ENCODE measurements at regions not wholly inside any gene's neighbourhood (a gene's known extent, or its start where the extent isn't known, plus 50 kb on each side); places are given as distances from the start of the nearest gene placed in this dataset.
"Not testable (repeated sequence)": the region's sequence is repeated elsewhere in the genome, so short reads cannot be mapped to it uniquely, and the experiment has no call there.

- TF ChIP-seq TSHZ2 (CRISPR knock-in tag; IDR thresholded peaks at IDR 0.05) = no peak
- TF ChIP-seq ZFP30 (CRISPR knock-in tag; IDR thresholded peaks at IDR 0.05) = no peak
- TF ChIP-seq, protein P1, sequence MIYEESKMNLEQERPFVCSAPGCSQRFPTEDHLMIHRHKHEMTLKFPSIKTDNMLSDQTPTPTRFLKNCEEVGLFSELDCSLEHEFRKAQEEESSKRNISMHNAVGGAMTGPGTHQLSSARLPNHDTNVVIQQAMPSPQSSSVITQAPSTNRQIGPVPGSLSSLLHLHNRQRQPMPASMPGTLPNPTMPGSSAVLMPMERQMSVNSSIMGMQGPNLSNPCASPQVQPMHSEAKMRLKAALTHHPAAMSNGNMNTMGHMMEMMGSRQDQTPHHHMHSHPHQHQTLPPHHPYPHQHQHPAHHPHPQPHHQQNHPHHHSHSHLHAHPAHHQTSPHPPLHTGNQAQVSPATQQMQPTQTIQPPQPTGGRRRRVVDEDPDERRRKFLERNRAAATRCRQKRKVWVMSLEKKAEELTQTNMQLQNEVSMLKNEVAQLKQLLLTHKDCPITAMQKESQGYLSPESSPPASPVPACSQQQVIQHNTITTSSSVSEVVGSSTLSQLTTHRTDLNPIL (CRISPR knock-in tag; IDR thresholded peaks at IDR 0.05; ENCODE audit: low read depth) = no peak
- no peak for TF ChIP-seq ZNF70 (CRISPR knock-in tag; IDR thresholded peaks at IDR 0.05)
- TF ChIP-seq, protein P2, sequence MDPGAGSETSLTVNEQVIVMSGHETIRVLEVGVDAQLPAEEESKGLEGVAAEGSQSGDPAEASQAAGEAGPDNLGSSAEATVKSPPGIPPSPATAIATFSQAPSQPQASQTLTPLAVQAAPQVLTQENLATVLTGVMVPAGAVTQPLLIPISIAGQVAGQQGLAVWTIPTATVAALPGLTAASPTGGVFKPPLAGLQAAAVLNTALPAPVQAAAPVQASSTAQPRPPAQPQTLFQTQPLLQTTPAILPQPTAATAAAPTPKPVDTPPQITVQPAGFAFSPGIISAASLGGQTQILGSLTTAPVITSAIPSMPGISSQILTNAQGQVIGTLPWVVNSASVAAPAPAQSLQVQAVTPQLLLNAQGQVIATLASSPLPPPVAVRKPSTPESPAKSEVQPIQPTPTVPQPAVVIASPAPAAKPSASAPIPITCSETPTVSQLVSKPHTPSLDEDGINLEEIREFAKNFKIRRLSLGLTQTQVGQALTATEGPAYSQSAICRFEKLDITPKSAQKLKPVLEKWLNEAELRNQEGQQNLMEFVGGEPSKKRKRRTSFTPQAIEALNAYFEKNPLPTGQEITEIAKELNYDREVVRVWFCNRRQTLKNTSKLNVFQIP (CRISPR knock-in tag; IDR thresholded peaks at IDR 0.05; ENCODE audit: borderline replicate concordance, low read depth) = no peak
- no peak for TF ChIP-seq TOX (CRISPR knock-in tag; IDR thresholded peaks at IDR 0.05; ENCODE audit: borderline replicate concordance)
- no peak for TF ChIP-seq ZFP3 (CRISPR knock-in tag; IDR thresholded peaks at IDR 0.05)
- no peak for TF ChIP-seq ZC3H10 (CRISPR knock-in tag; IDR thresholded peaks at IDR 0.05)
- no peak for TF ChIP-seq ARNTL (CRISPR knock-in tag; IDR thresholded peaks at IDR 0.05; ENCODE audit: borderline replicate concordance, low read depth)
- TF ChIP-seq, protein P3, sequence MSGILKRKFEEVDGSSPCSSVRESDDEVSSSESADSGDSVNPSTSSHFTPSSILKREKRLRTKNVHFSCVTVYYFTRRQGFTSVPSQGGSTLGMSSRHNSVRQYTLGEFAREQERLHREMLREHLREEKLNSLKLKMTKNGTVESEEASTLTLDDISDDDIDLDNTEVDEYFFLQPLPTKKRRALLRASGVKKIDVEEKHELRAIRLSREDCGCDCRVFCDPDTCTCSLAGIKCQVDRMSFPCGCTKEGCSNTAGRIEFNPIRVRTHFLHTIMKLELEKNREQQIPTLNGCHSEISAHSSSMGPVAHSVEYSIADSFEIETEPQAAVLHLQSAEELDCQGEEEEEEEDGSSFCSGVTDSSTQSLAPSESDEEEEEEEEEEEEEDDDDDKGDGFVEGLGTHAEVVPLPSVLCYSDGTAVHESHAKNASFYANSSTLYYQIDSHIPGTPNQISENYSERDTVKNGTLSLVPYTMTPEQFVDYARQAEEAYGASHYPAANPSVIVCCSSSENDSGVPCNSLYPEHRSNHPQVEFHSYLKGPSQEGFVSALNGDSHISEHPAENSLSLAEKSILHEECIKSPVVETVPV (CRISPR knock-in tag; IDR thresholded peaks at IDR 0.05) = no peak
- TF ChIP-seq ESRRG (CRISPR knock-in tag; IDR thresholded peaks at IDR 0.05) = no peak
- TF ChIP-seq PPARA (CRISPR knock-in tag; IDR thresholded peaks at IDR 0.05; ENCODE audit: borderline replicate concordance) = no peak
- no peak for TF ChIP-seq ZNF565 (CRISPR knock-in tag; conservative IDR thresholded peaks at IDR 0.05; ENCODE audit: low read depth)
- no peak for TF ChIP-seq PATZ1 (CRISPR knock-in tag; IDR thresholded peaks at IDR 0.05; ENCODE audit: borderline replicate concordance)
- no peak for TF ChIP-seq ISL1 (CRISPR knock-in tag; IDR thresholded peaks at IDR 0.05)
- no peak for TF ChIP-seq OSR1 (CRISPR knock-in tag; IDR thresholded peaks at IDR 0.05)
- no peak for TF ChIP-seq ZNF8 (CRISPR knock-in tag; IDR thresholded peaks at IDR 0.05)
- no peak for TF ChIP-seq BACH2 (CRISPR knock-in tag; IDR thresholded peaks at IDR 0.05; ENCODE audit: borderline replicate concordance)
- no peak for ATAC-seq
Observed at GRCh38 chr13:70218618-70219017, 110.4 kb upstream of the KLHL1 start.

GRCh38 chr13:70208968-70209367 is 100.7 kb upstream of the KLHL1 start:
- ATAC-seq = not testable (repeated sequence)

GRCh38 chr13:70206671-70207070 is 98.4 kb upstream of the KLHL1 start:
- TF ChIP-seq ZFP3 (CRISPR knock-in tag; IDR thresholded peaks at IDR 0.05) = no peak
- TF ChIP-seq BACH2 (CRISPR knock-in tag; IDR thresholded peaks at IDR 0.05; ENCODE audit: borderline replicate concordance) = no peak
- TF ChIP-seq ZNF565 (CRISPR knock-in tag; conservative IDR thresholded peaks at IDR 0.05; ENCODE audit: low read depth) = no peak
- TF ChIP-seq ZNF70 (CRISPR knock-in tag; IDR thresholded peaks at IDR 0.05) = no peak
- no peak for TF ChIP-seq ZFP30 (CRISPR knock-in tag; IDR thresholded peaks at IDR 0.05)
- TF ChIP-seq OSR1 (CRISPR knock-in tag; IDR thresholded peaks at IDR 0.05) = no peak
- TF ChIP-seq, protein P3 (CRISPR knock-in tag; IDR thresholded peaks at IDR 0.05) = no peak
- no peak for TF ChIP-seq PATZ1 (CRISPR knock-in tag; IDR thresholded peaks at IDR 0.05; ENCODE audit: borderline replicate concordance)
- TF ChIP-seq CSDC2 (CRISPR knock-in tag; IDR thresholded peaks at IDR 0.05) = no peak
- TF ChIP-seq GLIS3 (CRISPR knock-in tag; IDR thresholded peaks at IDR 0.05) = no peak
- TF ChIP-seq ARNTL (CRISPR knock-in tag; IDR thresholded peaks at IDR 0.05; ENCODE audit: borderline replicate concordance, low read depth) = no peak
- no peak for TF ChIP-seq ZNF8 (CRISPR knock-in tag; IDR thresholded peaks at IDR 0.05)
- no peak for TF ChIP-seq ZC3H10 (CRISPR knock-in tag; IDR thresholded peaks at IDR 0.05)
- TF ChIP-seq TCF4 (CRISPR knock-in tag; IDR thresholded peaks at IDR 0.05; ENCODE audit: borderline replicate concordance) = no peak
- TF ChIP-seq ESRRG (CRISPR knock-in tag; IDR thresholded peaks at IDR 0.05) = no peak
- no peak for TF ChIP-seq ISL1 (CRISPR knock-in tag; IDR thresholded peaks at IDR 0.05)
- TF ChIP-seq PPARA (CRISPR knock-in tag; IDR thresholded peaks at IDR 0.05; ENCODE audit: borderline replicate concordance) = no peak
- ATAC-seq = no peak

Data from SK-N-SH treated with all-trans-retinoic acid at 6 μM for 48 hours (cell line).